HepG2 (cell line): ENCODE measurements at regions not wholly inside any gene's neighbourhood (a gene's known extent, or its start where the extent isn't known, plus 50 kb on each side); places are given as distances from the start of the nearest gene placed in this dataset.

ENCODE experiments used
- ARID3A ChIP-seq: IDR thresholded peaks from 2 replicates; pipeline ENCODE4 v1.6.1; 2012; ENCODE audit warnings: low read depth, low read length, improper control_type of control experiment
- ATF7 ChIP-seq, 2 experiments: fragments of 450-650 bp in 1 of 2; sonication (generic) in 1 of 2; formaldehyde crosslinking in 1 of 2; IDR thresholded peaks; 2 replicates each; pipeline versions ENCODE4 v1.4.0 to v1.6.1; 2016 to 2020; ENCODE audit warnings: antibody characterized with exemption in 1 of 2, mild to moderate bottlenecking in 1 of 2, missing genetic modification reagents in 1 of 2
- CTCF ChIP-seq: sonication (generic); formaldehyde crosslinking; IDR thresholded peaks from 2 replicates; pipeline ENCODE4 v1.5.0; 2020; ENCODE audit warnings: mild to moderate bottlenecking, missing genetic modification reagents, moderate library complexity
- EZH2 ChIP-seq: conservative IDR thresholded peaks from 2 replicates; pipeline ENCODE4 v1.6.1; 2012; ENCODE audit warnings: mild to moderate bottlenecking, low read depth, low read length, moderate library complexity
- FOSL1 ChIP-seq: sonication (generic); formaldehyde crosslinking; IDR thresholded peaks from 2 replicates; pipeline ENCODE4 v1.9.0; 2021; ENCODE audit warnings: missing genetic modification reagents, borderline replicate concordance
- FOXA1 ChIP-seq, 2 experiments: fragments of 450-650 bp in 1 of 2; sonication (generic) in 1 of 2; formaldehyde crosslinking in 1 of 2; IDR thresholded peaks; 2 replicates each; pipeline versions ENCODE4 v1.4.0 to v1.6.1; 2016 to 2020; ENCODE audit warnings: missing genetic modification reagents in 1 of 2
- HOXA7 ChIP-seq: sonication (generic); formaldehyde crosslinking; IDR thresholded peaks from 2 replicates; pipeline ENCODE4 v1.8.1; 2022; ENCODE audit warnings: mild to moderate bottlenecking, missing genetic modification reagents, moderate library complexity
- JARID2 ChIP-seq: sonication (generic); formaldehyde crosslinking; IDR thresholded peaks from 2 replicates; pipeline ENCODE4 v1.8.1; 2023; ENCODE audit warnings: missing genetic modification reagents, inconsistent platforms; ENCODE audit not compliant: insufficient replicate concordance
- SMAD3 ChIP-seq: sonication (generic); formaldehyde crosslinking; IDR thresholded peaks from 2 replicates; pipeline ENCODE4 v1.4.0; 2020; ENCODE audit warnings: missing genetic modification reagents
- SNRNP70 ChIP-seq: fragments of 200-400 bp; formaldehyde crosslinking; IDR thresholded peaks from 2 replicates; pipeline ENCODE4 v1.6.1; 2017; ENCODE audit warnings: mild to moderate bottlenecking, low read depth, low read length, moderate library complexity
- YY1 ChIP-seq: IDR thresholded peaks from 2 replicates; pipeline ENCODE4 v1.6.1; 2011; ENCODE audit warnings: low read length, low read depth, moderate library complexity, mild to moderate bottlenecking; ENCODE audit not compliant: insufficient read depth, insufficient replicate concordance
- ZNF792 ChIP-seq: IDR thresholded peaks from 2 replicates; pipeline ENCODE4 v1.6.1; 2016
- ZNF879 ChIP-seq: sonication (generic); formaldehyde crosslinking; IDR thresholded peaks from 2 replicates; pipeline ENCODE4 v1.8.1; 2023; ENCODE audit warnings: missing genetic modification reagents

DNA sequence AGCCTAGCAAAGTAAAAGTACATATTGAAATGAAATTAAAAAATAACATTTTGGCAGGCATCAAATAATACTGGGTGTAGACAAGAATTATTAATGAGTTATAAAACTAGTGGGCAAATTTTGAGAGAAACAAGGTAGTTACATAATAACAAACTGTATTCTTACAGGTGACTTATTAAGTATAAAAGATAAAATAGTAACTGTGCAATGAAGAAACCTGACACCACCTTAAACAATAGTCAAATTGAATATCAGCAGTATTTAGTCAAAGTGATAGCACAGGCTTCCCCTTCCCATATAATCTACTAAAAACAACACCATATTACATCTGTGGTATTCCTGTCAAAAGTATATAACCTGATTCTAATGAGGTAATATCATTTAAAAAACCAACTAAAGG lies 1099.8 kb upstream of the CRIM1 start:
- TF ChIP-seq CTCF (no peak), HOXA7 (no peak), ARID3A (no peak), SNRNP70 (no peak), JARID2 (no peak), EZH2 (no peak), ZNF879 (CRISPR knock-in tag) (no peak), FOXA1 (IDR thresholded peaks at IDR 0.05) (no peak), FOXA1 (CRISPR knock-in tag; IDR thresholded peaks at IDR 0.05) (no peak), ATF7 (IDR thresholded peaks at IDR 0.05) (no peak), ATF7 (CRISPR knock-in tag; IDR thresholded peaks at IDR 0.05) (no peak), YY1 (no peak), ZNF792 (CRISPR knock-in tag) (no peak), FOSL1 (no peak), SMAD3 (CRISPR knock-in tag) (no peak)
